Epithelial cell of esophagus (primary cell): ENCODE measurements at regions not wholly inside any gene's neighbourhood (a gene's known extent, or its start where the extent isn't known, plus 50 kb on each side); places are given as distances from the start of the nearest gene placed in this dataset.

Experiments used
- DNase-seq: peaks from one replicate; pipeline ENCODE4 v3.0.0; 2010; ENCODE audit warnings: low read depth
- H3K4me3 ChIP-seq: 2 replicates; pipeline ENCODE4 v1.5.1; 2011; ENCODE audit warnings: mild to moderate bottlenecking, low read length, control low read depth
- CTCF ChIP-seq: IDR thresholded peaks from 2 replicates; pipeline ENCODE4 v1.5.1; 2011; ENCODE audit warnings: low read depth, mild to moderate bottlenecking, low read length, control low read depth, inconsistent platforms; ENCODE audit not compliant: insufficient read depth; ENCODE audit errors: missing control alignments

GRCh38 chr3:27533718-27534573 is 49.8 kb upstream of the SLC4A7 start:
- H3K4me3 ChIP-seq: no peak overlapping the region
- peak; percentile 100 for DNase-seq
- TF ChIP-seq CTCF: peak; percentile 70
